ENCODE measurements at regions not wholly inside any gene's neighbourhood (a gene's known extent, or its start where the extent isn't known, plus 50 kb on each side); places are given as distances from the start of the nearest gene placed in this dataset.

DNA sequence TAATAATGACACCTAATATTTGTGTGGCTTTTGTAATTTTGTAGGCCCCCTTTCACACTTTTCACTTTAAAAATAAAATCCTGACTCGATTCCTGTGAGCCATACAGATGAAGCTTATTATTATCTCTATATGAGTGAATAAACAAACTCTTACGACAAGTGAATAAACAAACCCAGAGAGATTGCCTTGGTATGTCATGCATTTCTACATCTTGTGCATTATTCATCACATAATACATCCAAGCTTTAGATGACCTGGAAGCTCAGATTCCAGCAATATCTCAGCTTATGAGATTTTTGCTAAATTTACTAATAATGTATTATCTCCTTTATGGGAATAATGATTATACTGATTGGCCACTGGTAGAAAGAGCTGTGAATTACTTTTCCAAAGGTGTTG is 248.2 kb downstream of the TBX18 start:
- no peak overlapping the region for H3K27ac ChIP-seq (ENCODE audit: low read depth in 2 of 2, low read length in 1 of 2)
- POLR2A ChIA-PET = no interaction called here
- no peaks in the 10 kb centered on the region for H3K36me3 ChIP-seq (replicated peaks in 1 of 2; ENCODE audit: control insufficient read depth in 1 of 2, insufficient read depth in 2 of 2, low read length in 1 of 2)
- H2AFZ ChIP-seq (ENCODE audit: low read depth) = no peak overlapping the region
- CTCF ChIA-PET = no interaction called here
- no peaks in the 10 kb centered on the region for H3K9me3 ChIP-seq
- H3K27me3 ChIP-seq (ENCODE audit: insufficient read depth) = no peaks in the 10 kb centered on the region
- no peak for TF ChIP-seq USF1 (IDR thresholded peaks at IDR 0.05; ENCODE audit: borderline replicate concordance, low read depth)
- no peak for TF ChIP-seq FOXM1 (IDR thresholded peaks at IDR 0.05; ENCODE audit: low read depth)
- TF ChIP-seq RFX5 (IDR thresholded peaks at IDR 0.05; ENCODE audit: low read length) = no peak
- TF ChIP-seq RXRA (IDR thresholded peaks at IDR 0.05; ENCODE audit: borderline replicate concordance, low read depth) = no peak
- TF ChIP-seq CHD2 (IDR thresholded peaks at IDR 0.05; ENCODE audit: low read length, partially characterized antibody) = no peak
- H4K20me1 ChIP-seq (ENCODE audit: insufficient read depth) = no peaks in the 10 kb centered on the region
- no peak for DNase-seq
- H3K9ac ChIP-seq = no peak overlapping the region
- no peaks in the 10 kb centered on the region for H3F3A ChIP-seq (replicated peaks; ENCODE audit: insufficient read depth)
- 84% methylated on average over 2 of the region's 2 CpGs for WGBS (ENCODE audit: low lambda C conversion rate)
- H3K4me2 ChIP-seq = no peak overlapping the region
- no peak overlapping the region for H3K4me3 ChIP-seq (ENCODE audit: low read depth in 2 of 2, low read length in 1 of 2)
- no peaks in the 10 kb centered on the region for H3K9me2 ChIP-seq
- H3K79me2 ChIP-seq (ENCODE audit: insufficient read depth) = no peaks in the 10 kb centered on the region
- no peaks in the 10 kb centered on the region for H3K4me1 ChIP-seq (ENCODE audit: control insufficient read depth in 1 of 2, insufficient read depth in 2 of 2, low read depth in 1 of 2, low read length in 1 of 2)

GRCh38 chr6:84515067-84515466 is 249.3 kb downstream of the TBX18 start:
- Histone ChIP-seq H3K27me3 (ENCODE audit: insufficient read depth) (no peaks in the 10 kb centered on the region), H3K4me3 (ENCODE audit: low read depth in 2 of 2, low read length in 1 of 2) (no peak overlapping the region), H2AFZ (ENCODE audit: low read depth) (0 out of 2 replicates have a peak overlapping the region, but pooled peaks have one; percentile 25), H3K4me2 (no peak overlapping the region), H3K79me2 (ENCODE audit: insufficient read depth) (no peaks in the 10 kb centered on the region), H3K36me3 (replicated peaks in 1 of 2; ENCODE audit: control insufficient read depth in 1 of 2, insufficient read depth in 2 of 2, low read length in 1 of 2) (no peaks in the 10 kb centered on the region), H3K9ac (no peak overlapping the region), H3F3A (replicated peaks; ENCODE audit: insufficient read depth) (no peaks in the 10 kb centered on the region), H3K4me1 (ENCODE audit: control insufficient read depth in 1 of 2, insufficient read depth in 2 of 2, low read depth in 1 of 2, low read length in 1 of 2) (no peaks in the 10 kb centered on the region), H4K20me1 (ENCODE audit: insufficient read depth) (no peaks in the 10 kb centered on the region), H3K27ac (ENCODE audit: low read depth in 2 of 2, low read length in 1 of 2) (no peak overlapping the region), H3K9me2 (no peaks in the 10 kb centered on the region), H3K9me3 (no peaks in the 10 kb centered on the region)
- POLR2A ChIA-PET = interaction anchor here (0.5 kb wide), 1 partner anchor 74 kb away, joined by 3 read pairs; no protein-coding TSS in a partner anchor
- WGBS (ENCODE audit: low lambda C conversion rate) = 53% methylated on average over 6 of the region's 6 CpGs
- no peak for DNase-seq
- TF ChIP-seq GATA2 (CRISPR knock-in tag; IDR thresholded peaks at IDR 0.05) = no peak
- TF ChIP-seq, protein P1, sequence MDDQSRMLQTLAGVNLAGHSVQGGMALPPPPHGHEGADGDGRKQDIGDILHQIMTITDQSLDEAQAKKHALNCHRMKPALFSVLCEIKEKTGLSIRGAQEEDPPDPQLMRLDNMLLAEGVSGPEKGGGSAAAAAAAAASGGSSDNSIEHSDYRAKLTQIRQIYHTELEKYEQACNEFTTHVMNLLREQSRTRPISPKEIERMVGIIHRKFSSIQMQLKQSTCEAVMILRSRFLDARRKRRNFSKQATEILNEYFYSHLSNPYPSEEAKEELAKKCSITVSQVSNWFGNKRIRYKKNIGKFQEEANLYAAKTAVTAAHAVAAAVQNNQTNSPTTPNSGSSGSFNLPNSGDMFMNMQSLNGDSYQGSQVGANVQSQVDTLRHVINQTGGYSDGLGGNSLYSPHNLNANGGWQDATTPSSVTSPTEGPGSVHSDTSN (IDR thresholded peaks at IDR 0.05) = no peak
- TF ChIP-seq EP300 (IDR thresholded peaks at IDR 0.05; ENCODE audit: borderline replicate concordance in 1 of 2, low read depth in 1 of 2, low read length in 1 of 2) = no peak
- no peak for TF ChIP-seq RFX5 (IDR thresholded peaks at IDR 0.05; ENCODE audit: low read length)
- no peak for TF ChIP-seq TAF1 (IDR thresholded peaks at IDR 0.05; ENCODE audit: borderline replicate concordance, low read depth, low read length)
- TF ChIP-seq EZH2phosphoT487 (IDR thresholded peaks at IDR 0.05; ENCODE audit: borderline replicate concordance, low read depth) = no peak
- TF ChIP-seq, protein P2, sequence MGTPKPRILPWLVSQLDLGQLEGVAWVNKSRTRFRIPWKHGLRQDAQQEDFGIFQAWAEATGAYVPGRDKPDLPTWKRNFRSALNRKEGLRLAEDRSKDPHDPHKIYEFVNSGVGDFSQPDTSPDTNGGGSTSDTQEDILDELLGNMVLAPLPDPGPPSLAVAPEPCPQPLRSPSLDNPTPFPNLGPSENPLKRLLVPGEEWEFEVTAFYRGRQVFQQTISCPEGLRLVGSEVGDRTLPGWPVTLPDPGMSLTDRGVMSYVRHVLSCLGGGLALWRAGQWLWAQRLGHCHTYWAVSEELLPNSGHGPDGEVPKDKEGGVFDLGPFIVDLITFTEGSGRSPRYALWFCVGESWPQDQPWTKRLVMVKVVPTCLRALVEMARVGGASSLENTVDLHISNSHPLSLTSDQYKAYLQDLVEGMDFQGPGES (IDR thresholded peaks at IDR 0.05; ENCODE audit: low read depth, low read length) = no peak
- TF ChIP-seq SMC3 (IDR thresholded peaks at IDR 0.05; ENCODE audit: low read depth, low read length) = no peak
- TF ChIP-seq MEF2A (IDR thresholded peaks at IDR 0.05; ENCODE audit: borderline replicate concordance, low read depth) = no peak
- TF ChIP-seq REST (IDR thresholded peaks at IDR 0.05; ENCODE audit: low read depth, low read length) = no peak
- no peak for TF ChIP-seq YY1 (IDR thresholded peaks at IDR 0.05; ENCODE audit: low read depth)
- CTCF ChIA-PET = no interaction called here
